Karpas-422 (cell line): ENCODE measurements at regions not wholly inside any gene's neighbourhood (a gene's known extent, or its start where the extent isn't known, plus 50 kb on each side); places are given as distances from the start of the nearest gene placed in this dataset.

Experiments used
- DNase-seq: peaks from one replicate; pipeline ENCODE4 v3.0.0-alpha.2; 2015
- H2AFZ ChIP-seq: fragments of 200-600 bp; sonication (generic); 2 replicates; pipeline ENCODE4 v1.6.1; 2014; ENCODE audit warnings: antibody characterized with exemption, low read length, mixed read lengths
- H3K27ac ChIP-seq: fragments of 200-600 bp; sonication (generic); 2 replicates; pipeline ENCODE4 v1.5.1; 2014; ENCODE audit warnings: mild to moderate bottlenecking, low read length, moderate library complexity
- H3K27me3 ChIP-seq: fragments of 200-600 bp; sonication (generic); 2 replicates; pipeline ENCODE4 v1.6.1; 2014; ENCODE audit warnings: low read length, mixed read lengths
- H3K36me3 ChIP-seq: fragments of 200-600 bp; sonication (generic); 2 replicates; pipeline ENCODE4 v1.6.1; 2014; ENCODE audit warnings: low read length, mixed read lengths; ENCODE audit not compliant: insufficient read depth
- H3K4me1 ChIP-seq: fragments of 200-600 bp; sonication (generic); 2 replicates; pipeline ENCODE4 v1.6.1; 2014; ENCODE audit warnings: mild to moderate bottlenecking, low read length, mixed read lengths
- H3K4me2 ChIP-seq: fragments of 200-600 bp; sonication (generic); 2 replicates; pipeline ENCODE4 v1.6.1; 2014; ENCODE audit warnings: low read length, low read depth, mild to moderate bottlenecking; ENCODE audit not compliant: poor library complexity, severe bottlenecking
- H3K4me3 ChIP-seq: fragments of 200-600 bp; sonication (generic); 2 replicates; pipeline ENCODE4 v1.5.1; 2014; ENCODE audit warnings: mild to moderate bottlenecking, antibody characterized with exemption, low read length, mixed read lengths
- H3K79me2 ChIP-seq: fragments of 200-600 bp; sonication (generic); 2 replicates; pipeline ENCODE4 v1.6.1; 2014; ENCODE audit warnings: mild to moderate bottlenecking, low read length, mixed read lengths
- H3K9ac ChIP-seq: fragments of 200-600 bp; sonication (generic); 2 replicates; pipeline ENCODE4 v1.6.0; 2014; ENCODE audit warnings: low read length
- H3K9me2 ChIP-seq: fragments of 200-600 bp; sonication (generic), shearing (Covaris generic); replicated peaks from 2 replicates; pipeline ENCODE4 v1.6.0; 2014; ENCODE audit warnings: mild to moderate bottlenecking, low read length, moderate library complexity; ENCODE audit not compliant: insufficient read depth
- H3K9me3 ChIP-seq: fragments of 300-700, 200-600 bp; sonication (generic); 2 replicates; pipeline ENCODE4 v1.6.1; 2014; ENCODE audit warnings: low read length, mixed read lengths
- H4K20me1 ChIP-seq: fragments of 200-600 bp; sonication (generic); 2 replicates; pipeline ENCODE4 v1.6.1; 2014; ENCODE audit warnings: mild to moderate bottlenecking, antibody characterized with exemption, low read length, low read depth; ENCODE audit not compliant: insufficient read depth

GRCh38 chrX:150018931-150019361 is 80.7 kb upstream of the EOLA2 start:
- no peak overlapping the region for H3K9ac ChIP-seq
- no peak overlapping the region for H3K4me2 ChIP-seq
- H3K4me3 ChIP-seq = no peak overlapping the region
- no peaks in the 10 kb centered on the region for H3K9me2 ChIP-seq
- H4K20me1 ChIP-seq = no peaks in the 10 kb centered on the region
- no peaks in the 10 kb centered on the region for H3K4me1 ChIP-seq
- H3K9me3 ChIP-seq = no peaks in the 10 kb centered on the region
- no peak overlapping the region for H3K27ac ChIP-seq
- no peaks in the 10 kb centered on the region for H3K27me3 ChIP-seq
- no peak for DNase-seq
- no peaks in the 10 kb centered on the region for H3K36me3 ChIP-seq
- H3K79me2 ChIP-seq = no peaks in the 10 kb centered on the region
- no peak overlapping the region for H2AFZ ChIP-seq

- Histone ChIP-seq H3K4me1 (no peaks in the 10 kb centered on the region), H3K9me2 (no peaks in the 10 kb centered on the region), H3K36me3 (no peaks in the 10 kb centered on the region), H4K20me1 (no peaks in the 10 kb centered on the region), H3K27me3 (no peaks in the 10 kb centered on the region), H2AFZ (no peak overlapping the region), H3K4me2 (no peak overlapping the region), H3K4me3 (no peak overlapping the region), H3K79me2 (no peaks in the 10 kb centered on the region), H3K27ac (no peak overlapping the region), H3K9me3 (no peaks in the 10 kb centered on the region), H3K9ac (no peak overlapping the region)
- DNase-seq = no peak
Measured at GRCh38 chrX:150028692-150029091, 90.4 kb upstream of the EOLA2 start.

GRCh38 chrX:150032742-150033141 is 94.5 kb upstream of the EOLA2 start:
- Histone ChIP-seq H3K36me3 (no peaks in the 10 kb centered on the region), H3K79me2 (no peaks in the 10 kb centered on the region), H3K9me3 (no peaks in the 10 kb centered on the region), H3K9ac (no peak overlapping the region), H4K20me1 (no peaks in the 10 kb centered on the region), H3K4me3 (no peak overlapping the region), H3K9me2 (no peaks in the 10 kb centered on the region), H3K27ac (no peak overlapping the region), H2AFZ (no peak overlapping the region), H3K4me2 (no peak overlapping the region), H3K4me1 (no peaks in the 10 kb centered on the region), H3K27me3 (no peaks in the 10 kb centered on the region)
- DNase-seq = no peak

- Histone ChIP-seq H3K4me3 (no peak overlapping the region), H3K36me3 (no peaks in the 10 kb centered on the region), H3K9ac (no peak overlapping the region), H3K9me2 (no peaks in the 10 kb centered on the region), H3K9me3 (no peaks in the 10 kb centered on the region), H3K27ac (no peak overlapping the region), H2AFZ (no peak overlapping the region), H3K4me1 (no peaks in the 10 kb centered on the region), H3K4me2 (no peak overlapping the region), H4K20me1 (no peaks in the 10 kb centered on the region), H3K27me3 (no peaks in the 10 kb centered on the region), H3K79me2 (no peaks in the 10 kb centered on the region)
- no peak for DNase-seq
Measured at GRCh38 chrX:150034788-150035187, 96.5 kb upstream of the EOLA2 start.

- no peaks in the 10 kb centered on the region for H3K27me3 ChIP-seq
- H3K9me2 ChIP-seq = no peaks in the 10 kb centered on the region
- H3K4me2 ChIP-seq = no peak overlapping the region
- H3K9ac ChIP-seq = no peak overlapping the region
- no peak overlapping the region for H3K4me3 ChIP-seq
- no peaks in the 10 kb centered on the region for H3K79me2 ChIP-seq
- H3K9me3 ChIP-seq = no peaks in the 10 kb centered on the region
- no peaks in the 10 kb centered on the region for H3K36me3 ChIP-seq
- no peak for DNase-seq
- H3K27ac ChIP-seq = no peak overlapping the region
- no peaks in the 10 kb centered on the region for H4K20me1 ChIP-seq
- no peak overlapping the region for H2AFZ ChIP-seq
- H3K4me1 ChIP-seq = no peaks in the 10 kb centered on the region
Measured at GRCh38 chrX:150035531-150035930, 97.2 kb upstream of the EOLA2 start.

- Histone ChIP-seq H3K9me2 (no peaks in the 10 kb centered on the region), H4K20me1 (no peaks in the 10 kb centered on the region), H3K27ac (no peak overlapping the region), H3K4me1 (no peaks in the 10 kb centered on the region), H3K79me2 (no peaks in the 10 kb centered on the region), H3K9ac (no peak overlapping the region), H3K36me3 (no peaks in the 10 kb centered on the region), H3K4me2 (no peak overlapping the region), H3K9me3 (no peaks in the 10 kb centered on the region), H3K27me3 (no peaks in the 10 kb centered on the region), H2AFZ (no peak overlapping the region), H3K4me3 (no peak overlapping the region)
- DNase-seq = no peak
Measured at GRCh38 chrX:150036181-150036580, 97.9 kb upstream of the EOLA2 start.

GRCh38 chrX:150036641-150037040 is 98.3 kb upstream of the EOLA2 start:
- H3K9me3 ChIP-seq = no peaks in the 10 kb centered on the region
- no peak overlapping the region for H2AFZ ChIP-seq
- H4K20me1 ChIP-seq = no peaks in the 10 kb centered on the region
- H3K79me2 ChIP-seq = no peaks in the 10 kb centered on the region
- no peak overlapping the region for H3K4me2 ChIP-seq
- no peak overlapping the region for H3K27ac ChIP-seq
- H3K36me3 ChIP-seq = no peaks in the 10 kb centered on the region
- no peak overlapping the region for H3K4me3 ChIP-seq
- DNase-seq = no peak
- no peaks in the 10 kb centered on the region for H3K4me1 ChIP-seq
- no peak overlapping the region for H3K9ac ChIP-seq
- no peaks in the 10 kb centered on the region for H3K27me3 ChIP-seq
- H3K9me2 ChIP-seq = no peaks in the 10 kb centered on the region

GRCh38 chrX:150037041-150037440 is 98.8 kb upstream of the EOLA2 start:
- no peak for DNase-seq
- Histone ChIP-seq H3K27ac (no peak overlapping the region), H3K4me2 (no peak overlapping the region), H3K4me3 (no peak overlapping the region), H3K9ac (no peak overlapping the region), H3K36me3 (no peaks in the 10 kb centered on the region), H3K4me1 (no peaks in the 10 kb centered on the region), H4K20me1 (no peaks in the 10 kb centered on the region), H2AFZ (no peak overlapping the region), H3K9me2 (no peaks in the 10 kb centered on the region), H3K79me2 (no peaks in the 10 kb centered on the region), H3K27me3 (no peaks in the 10 kb centered on the region), H3K9me3 (no peaks in the 10 kb centered on the region)

- DNase-seq = no peak
- H2AFZ ChIP-seq = no peak overlapping the region
- H3K4me2 ChIP-seq = no peak overlapping the region
- H3K4me3 ChIP-seq = no peak overlapping the region
- no peaks in the 10 kb centered on the region for H3K9me3 ChIP-seq
- no peaks in the 10 kb centered on the region for H3K79me2 ChIP-seq
- no peak overlapping the region for H3K27ac ChIP-seq
- H4K20me1 ChIP-seq = no peaks in the 10 kb centered on the region
- no peaks in the 10 kb centered on the region for H3K27me3 ChIP-seq
- no peaks in the 10 kb centered on the region for H3K36me3 ChIP-seq
- no peaks in the 10 kb centered on the region for H3K9me2 ChIP-seq
- H3K4me1 ChIP-seq = no peaks in the 10 kb centered on the region
- no peak overlapping the region for H3K9ac ChIP-seq
Measured at GRCh38 chrX:150038315-150038714, 100.0 kb upstream of the EOLA2 start.
